ENCODE measurements at regions not wholly inside any gene's neighbourhood (a gene's known extent, or its start where the extent isn't known, plus 50 kb on each side); places are given as distances from the start of the nearest gene placed in this dataset.

DNA sequence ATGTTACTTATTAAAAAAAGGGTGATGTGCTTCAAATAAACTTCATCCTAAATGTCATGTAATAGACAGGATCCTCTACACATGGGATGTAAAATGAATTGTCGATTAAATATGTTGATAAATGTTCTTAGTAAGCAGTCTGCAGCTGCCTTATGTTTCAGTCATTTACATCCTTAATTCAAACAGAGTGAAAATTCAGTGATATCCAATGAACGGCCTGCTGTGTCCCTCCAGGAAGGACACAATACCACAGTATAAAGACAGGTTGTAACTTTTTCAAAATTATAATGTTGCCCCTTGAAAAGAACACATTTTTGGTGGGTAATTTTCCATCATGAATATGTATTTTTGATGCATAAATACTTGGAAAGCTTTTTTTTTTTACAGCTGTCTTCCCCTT, 266.5 kb upstream of the SEMA3A start:
- H3K9ac ChIP-seq, result no peak overlapping the region
- WGBS (ENCODE audit: low lambda C conversion rate), result 68% methylated on average over 2 of the region's 2 CpGs
- no peaks in the 10 kb centered on the region for H3K4me1 ChIP-seq (ENCODE audit: control insufficient read depth in 1 of 2, insufficient read depth in 2 of 2, low read depth in 1 of 2, low read length in 1 of 2)
- no peaks in the 10 kb centered on the region for H4K20me1 ChIP-seq (ENCODE audit: insufficient read depth)
- H3K27ac ChIP-seq (ENCODE audit: low read depth in 2 of 2, low read length in 1 of 2), result no peak overlapping the region
- H3F3A ChIP-seq (replicated peaks; ENCODE audit: insufficient read depth), result no peaks in the 10 kb centered on the region
- H3K27me3 ChIP-seq (ENCODE audit: insufficient read depth), result no peaks in the 10 kb centered on the region
- TF ChIP-seq POLR2AphosphoS5 (IDR thresholded peaks at IDR 0.05; ENCODE audit: low read depth, low read length) (no peak), RCOR1 (IDR thresholded peaks at IDR 0.05; ENCODE audit: low read length) (no peak), JUND (IDR thresholded peaks at IDR 0.05) (no peak), NFIC (IDR thresholded peaks at IDR 0.05; ENCODE audit: borderline replicate concordance) (no peak), GABPA (IDR thresholded peaks at IDR 0.05; ENCODE audit: low read depth) (no peak), MXI1 (IDR thresholded peaks at IDR 0.05; ENCODE audit: low read depth, low read length) (no peak), SMC3 (IDR thresholded peaks at IDR 0.05; ENCODE audit: low read depth, low read length) (no peak), TEAD4 (IDR thresholded peaks at IDR 0.05; ENCODE audit: borderline replicate concordance, insufficient read depth) (no peak), RAD21 (IDR thresholded peaks at IDR 0.05; ENCODE audit: low read length) (no peak), SIN3A (IDR thresholded peaks at IDR 0.05; ENCODE audit: borderline replicate concordance, low read depth, low read length) (no peak), RXRA (IDR thresholded peaks at IDR 0.05; ENCODE audit: borderline replicate concordance, low read depth) (no peak), MEF2A (IDR thresholded peaks at IDR 0.05; ENCODE audit: borderline replicate concordance, low read depth) (no peak), CHD2 (IDR thresholded peaks at IDR 0.05; ENCODE audit: low read length, partially characterized antibody) (no peak), FOSL2 (IDR thresholded peaks at IDR 0.05; ENCODE audit: borderline replicate concordance, low read depth) (no peak)
- TF ChIP-seq, protein P1, sequence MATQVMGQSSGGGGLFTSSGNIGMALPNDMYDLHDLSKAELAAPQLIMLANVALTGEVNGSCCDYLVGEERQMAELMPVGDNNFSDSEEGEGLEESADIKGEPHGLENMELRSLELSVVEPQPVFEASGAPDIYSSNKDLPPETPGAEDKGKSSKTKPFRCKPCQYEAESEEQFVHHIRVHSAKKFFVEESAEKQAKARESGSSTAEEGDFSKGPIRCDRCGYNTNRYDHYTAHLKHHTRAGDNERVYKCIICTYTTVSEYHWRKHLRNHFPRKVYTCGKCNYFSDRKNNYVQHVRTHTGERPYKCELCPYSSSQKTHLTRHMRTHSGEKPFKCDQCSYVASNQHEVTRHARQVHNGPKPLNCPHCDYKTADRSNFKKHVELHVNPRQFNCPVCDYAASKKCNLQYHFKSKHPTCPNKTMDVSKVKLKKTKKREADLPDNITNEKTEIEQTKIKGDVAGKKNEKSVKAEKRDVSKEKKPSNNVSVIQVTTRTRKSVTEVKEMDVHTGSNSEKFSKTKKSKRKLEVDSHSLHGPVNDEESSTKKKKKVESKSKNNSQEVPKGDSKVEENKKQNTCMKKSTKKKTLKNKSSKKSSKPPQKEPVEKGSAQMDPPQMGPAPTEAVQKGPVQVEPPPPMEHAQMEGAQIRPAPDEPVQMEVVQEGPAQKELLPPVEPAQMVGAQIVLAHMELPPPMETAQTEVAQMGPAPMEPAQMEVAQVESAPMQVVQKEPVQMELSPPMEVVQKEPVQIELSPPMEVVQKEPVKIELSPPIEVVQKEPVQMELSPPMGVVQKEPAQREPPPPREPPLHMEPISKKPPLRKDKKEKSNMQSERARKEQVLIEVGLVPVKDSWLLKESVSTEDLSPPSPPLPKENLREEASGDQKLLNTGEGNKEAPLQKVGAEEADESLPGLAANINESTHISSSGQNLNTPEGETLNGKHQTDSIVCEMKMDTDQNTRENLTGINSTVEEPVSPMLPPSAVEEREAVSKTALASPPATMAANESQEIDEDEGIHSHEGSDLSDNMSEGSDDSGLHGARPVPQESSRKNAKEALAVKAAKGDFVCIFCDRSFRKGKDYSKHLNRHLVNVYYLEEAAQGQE (IDR thresholded peaks at IDR 0.05; ENCODE audit: low read depth, low read length), result no peak
- TF ChIP-seq, protein P2, sequence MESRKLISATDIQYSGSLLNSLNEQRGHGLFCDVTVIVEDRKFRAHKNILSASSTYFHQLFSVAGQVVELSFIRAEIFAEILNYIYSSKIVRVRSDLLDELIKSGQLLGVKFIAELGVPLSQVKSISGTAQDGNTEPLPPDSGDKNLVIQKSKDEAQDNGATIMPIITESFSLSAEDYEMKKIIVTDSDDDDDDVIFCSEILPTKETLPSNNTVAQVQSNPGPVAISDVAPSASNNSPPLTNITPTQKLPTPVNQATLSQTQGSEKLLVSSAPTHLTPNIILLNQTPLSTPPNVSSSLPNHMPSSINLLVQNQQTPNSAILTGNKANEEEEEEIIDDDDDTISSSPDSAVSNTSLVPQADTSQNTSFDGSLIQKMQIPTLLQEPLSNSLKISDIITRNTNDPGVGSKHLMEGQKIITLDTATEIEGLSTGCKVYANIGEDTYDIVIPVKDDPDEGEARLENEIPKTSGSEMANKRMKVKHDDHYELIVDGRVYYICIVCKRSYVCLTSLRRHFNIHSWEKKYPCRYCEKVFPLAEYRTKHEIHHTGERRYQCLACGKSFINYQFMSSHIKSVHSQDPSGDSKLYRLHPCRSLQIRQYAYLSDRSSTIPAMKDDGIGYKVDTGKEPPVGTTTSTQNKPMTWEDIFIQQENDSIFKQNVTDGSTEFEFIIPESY (IDR thresholded peaks at IDR 0.05; ENCODE audit: borderline replicate concordance, low read depth), result no peak
- POLR2A ChIA-PET, result no interaction called here
- H3K4me2 ChIP-seq, result no peak overlapping the region
- no peaks in the 10 kb centered on the region for H3K9me3 ChIP-seq
- no peaks in the 10 kb centered on the region for H3K9me2 ChIP-seq
- no peak overlapping the region for H3K4me3 ChIP-seq (ENCODE audit: low read depth in 2 of 2, low read length in 1 of 2)
- H3K79me2 ChIP-seq (ENCODE audit: insufficient read depth), result no peaks in the 10 kb centered on the region
- DNase-seq, result no peak
- H2AFZ ChIP-seq (ENCODE audit: low read depth), result no peak overlapping the region
- H3K36me3 ChIP-seq (replicated peaks in 1 of 2; ENCODE audit: control insufficient read depth in 1 of 2, insufficient read depth in 2 of 2, low read length in 1 of 2), result no peaks in the 10 kb centered on the region
- CTCF ChIA-PET, result interaction anchor here (1.2 to 1.5 kb wide), 2 partner anchors 82 to 562 kb away, joined by 3 to 5 read pairs; no protein-coding TSS in a partner anchor
